CD4-positive, alpha-beta T cell (primary cell): ENCODE measurements at regions not wholly inside any gene's neighbourhood (a gene's known extent, or its start where the extent isn't known, plus 50 kb on each side); places are given as distances from the start of the nearest gene placed in this dataset.
"Not testable (repeated sequence)": the region's sequence is repeated elsewhere in the genome, so short reads cannot be mapped to it uniquely, and the experiment has no call there.

Experiments
- ATAC-seq: fragments of 200-7000 bp; cut with Tn5 transposase; one replicate; pipeline ENCODE4 v1.10.0; 2022; ENCODE audit warnings: mild to moderate bottlenecking; ENCODE audit not compliant: poor library complexity
- CTCF ChIA-PET: fragments of 350-600 bp; sonication (Branson Sonifier 250); formaldehyde crosslinking; loops from one replicate; lab custom pipeline; 2021; ENCODE audit warnings: antibody characterized with exemption, inconsistent platforms; lab: Charles Lee
- POLR2A ChIA-PET: fragments of 350-600 bp; sonication (Branson Sonifier 250); formaldehyde crosslinking; loops from one replicate; lab custom pipeline; 2021; ENCODE audit warnings: antibody characterized with exemption, inconsistent platforms; lab: Charles Lee
- DNase-seq, 14 experiments: peaks; one replicate each; pipeline ENCODE4 v3.0.0-alpha.2; 2013 to 2020; ENCODE audit warnings: mixed read lengths in 2 of 14
- H3K27ac ChIP-seq, 2 donors: one replicate each; pipeline versions ENCODE4 v1.5.1 to v1.7.0; 2013; ENCODE audit warnings: low read length in 2 of 2, low read depth in 1 of 2, mild to moderate bottlenecking in 1 of 2
- H3K27me3 ChIP-seq, 2 experiments: 1 replicate in 1 of 2; 2 replicates in 1 of 2; pipeline versions ENCODE4 v1.6.1 to v1.7.0; 2013; ENCODE audit warnings: low read length in 2 of 2, control low read depth in 1 of 2, mild to moderate bottlenecking in 1 of 2, moderate library complexity in 1 of 2; ENCODE audit not compliant: insufficient read depth in 2 of 2, control insufficient read depth in 1 of 2
- H3K36me3 ChIP-seq: one replicate; pipeline ENCODE4 v1.6.1; 2013; ENCODE audit warnings: low read length, control low read depth; ENCODE audit not compliant: insufficient read depth
- H3K4me1 ChIP-seq: one replicate; pipeline ENCODE4 v1.6.1; 2013; ENCODE audit warnings: low read length, control low read depth; ENCODE audit not compliant: insufficient read depth
- H3K4me3 ChIP-seq: one replicate; pipeline ENCODE4 v1.5.1; 2013; ENCODE audit warnings: mild to moderate bottlenecking, low read length, moderate library complexity
- H3K9me3 ChIP-seq, 2 experiments: 1 replicate in 1 of 2; 2 replicates in 1 of 2; pipeline versions ENCODE4 v1.6.1 to v1.7.0; 2013; ENCODE audit warnings: low read length in 2 of 2, mild to moderate bottlenecking in 2 of 2, control low read depth in 1 of 2, moderate library complexity in 1 of 2; ENCODE audit not compliant: control insufficient read depth in 1 of 2, insufficient read depth in 1 of 2
- H3K27ac Mint-ChIP-seq: one replicate; pipeline ENCODE4 v1.8.0; 2020; ENCODE audit warnings: mixed read lengths
- H3K27me3 Mint-ChIP-seq: one replicate; pipeline ENCODE4 v1.8.0; 2021; ENCODE audit warnings: mixed read lengths
- H3K36me3 Mint-ChIP-seq: one replicate; pipeline ENCODE4 v1.8.0; 2021; ENCODE audit warnings: low read depth, mixed read lengths
- H3K4me1 Mint-ChIP-seq: one replicate; pipeline ENCODE4 v1.8.0; 2021; ENCODE audit warnings: low read depth, mixed read lengths
- H3K4me3 Mint-ChIP-seq: one replicate; pipeline ENCODE4 v1.8.0; 2020; ENCODE audit warnings: mild to moderate bottlenecking, mixed read lengths
- H3K9me3 Mint-ChIP-seq: one replicate; pipeline ENCODE4 v1.8.0; 2020; ENCODE audit warnings: mixed read lengths
- intact Hi-C, 2 experiments: fragments of 100-400 bp; cut with DNase I in 1 of 2; cut with micrococcal nuclease in 1 of 2; formaldehyde crosslinking; loops; one replicate each; pipeline versions ENCODE4 v1.15.1 to v1.9.0; 2023 to 2025; cut with DNase I, micrococcal nuclease
- TF ChIP-seq, protein P1 (sequence below): fragments of 200-600 bp; IDR thresholded peaks from one replicate; pipeline ENCODE4 v1.8.0; 2022; ENCODE audit warnings: antibody characterized with exemption, mild to moderate bottlenecking

DNA sequence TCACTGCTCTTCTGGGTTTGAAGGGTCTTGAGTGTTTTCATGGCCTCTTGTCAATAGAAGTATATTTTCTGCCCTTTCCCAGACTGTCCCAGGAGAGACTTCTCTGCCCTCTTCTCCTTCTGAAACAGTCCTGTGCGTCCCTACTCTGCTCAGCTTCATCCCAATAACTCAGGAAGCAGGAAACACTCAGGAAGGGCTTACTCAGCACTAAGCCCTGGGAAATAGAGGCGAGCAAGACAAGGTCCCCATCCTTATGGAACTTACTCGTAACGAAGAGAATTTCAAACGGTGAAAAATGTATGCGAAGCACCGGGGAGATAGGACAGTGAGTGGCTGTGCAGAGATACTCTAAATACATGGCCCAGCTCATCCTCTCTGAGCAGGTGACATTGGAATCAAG, 52.8 kb upstream of the TFRC start:
- no peaks in the 10 kb centered on the region for H3K9me3 ChIP-seq
- no peaks in the 10 kb centered on the region for H3K27me3 Mint-ChIP-seq
- no peaks in the 10 kb centered on the region for H3K4me1 Mint-ChIP-seq
- H3K4me3 ChIP-seq, result no peak overlapping the region
- intact Hi-C loops, result no loop called here
- no peak overlapping the region for H3K4me3 Mint-ChIP-seq
- no peaks in the 10 kb centered on the region for H3K9me3 Mint-ChIP-seq
- no peak for ATAC-seq
- ChIA-PET POLR2A (no interaction called here), CTCF (interaction anchor here (0.7 kb wide), 1 partner anchor 421 kb away, joined by 3 read pairs; no protein-coding TSS in a partner anchor)
- H3K36me3 Mint-ChIP-seq, result no peaks in the 10 kb centered on the region
- no peaks in the 10 kb centered on the region for H3K4me1 ChIP-seq
- no peaks in the 10 kb centered on the region for H3K27me3 ChIP-seq
- no peaks in the 10 kb centered on the region for H3K36me3 ChIP-seq
- DNase-seq, result no peak
- TF ChIP-seq, protein P1, sequence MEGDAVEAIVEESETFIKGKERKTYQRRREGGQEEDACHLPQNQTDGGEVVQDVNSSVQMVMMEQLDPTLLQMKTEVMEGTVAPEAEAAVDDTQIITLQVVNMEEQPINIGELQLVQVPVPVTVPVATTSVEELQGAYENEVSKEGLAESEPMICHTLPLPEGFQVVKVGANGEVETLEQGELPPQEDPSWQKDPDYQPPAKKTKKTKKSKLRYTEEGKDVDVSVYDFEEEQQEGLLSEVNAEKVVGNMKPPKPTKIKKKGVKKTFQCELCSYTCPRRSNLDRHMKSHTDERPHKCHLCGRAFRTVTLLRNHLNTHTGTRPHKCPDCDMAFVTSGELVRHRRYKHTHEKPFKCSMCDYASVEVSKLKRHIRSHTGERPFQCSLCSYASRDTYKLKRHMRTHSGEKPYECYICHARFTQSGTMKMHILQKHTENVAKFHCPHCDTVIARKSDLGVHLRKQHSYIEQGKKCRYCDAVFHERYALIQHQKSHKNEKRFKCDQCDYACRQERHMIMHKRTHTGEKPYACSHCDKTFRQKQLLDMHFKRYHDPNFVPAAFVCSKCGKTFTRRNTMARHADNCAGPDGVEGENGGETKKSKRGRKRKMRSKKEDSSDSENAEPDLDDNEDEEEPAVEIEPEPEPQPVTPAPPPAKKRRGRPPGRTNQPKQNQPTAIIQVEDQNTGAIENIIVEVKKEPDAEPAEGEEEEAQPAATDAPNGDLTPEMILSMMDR, result no peak
- no peak overlapping the region for H3K27ac Mint-ChIP-seq
- no peak overlapping the region for H3K27ac ChIP-seq

DNA sequence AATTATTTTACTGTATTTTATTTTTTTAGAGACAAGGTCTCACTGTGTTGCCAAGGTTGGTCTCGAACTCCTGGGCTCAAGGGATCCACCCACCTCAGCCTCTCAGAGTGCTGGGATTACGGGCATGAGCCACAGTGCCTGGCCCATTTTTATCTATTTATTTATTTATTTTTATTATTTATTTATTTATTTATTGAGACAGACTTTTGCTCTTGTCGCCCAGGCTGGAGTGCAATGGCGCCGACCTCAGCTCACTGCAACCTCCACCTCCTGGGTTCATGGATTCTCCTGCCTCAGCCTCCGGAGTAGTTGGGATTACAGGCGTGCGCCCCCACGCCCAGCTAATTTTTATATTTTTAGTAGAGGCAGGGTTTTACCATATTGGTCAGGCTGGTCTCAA, 52.0 kb upstream of the TFRC start:
- H3K9me3 Mint-ChIP-seq, H3K4me1 ChIP-seq, H3K4me1 Mint-ChIP-seq, H3K4me3 Mint-ChIP-seq, H3K36me3 ChIP-seq, H3K27me3 Mint-ChIP-seq, H3K27me3 ChIP-seq, H3K36me3 Mint-ChIP-seq, POLR2A ChIA-PET, H3K9me3 ChIP-seq, H3K27ac Mint-ChIP-seq, DNase-seq, H3K27ac ChIP-seq, intact Hi-C loops, ATAC-seq, H3K4me3 ChIP-seq: not testable (repeated sequence)
- CTCF ChIA-PET, result interaction anchor here (0.6 kb wide), 1 partner anchor 73 kb away, joined by 4 read pairs; no protein-coding TSS in a partner anchor

DNA sequence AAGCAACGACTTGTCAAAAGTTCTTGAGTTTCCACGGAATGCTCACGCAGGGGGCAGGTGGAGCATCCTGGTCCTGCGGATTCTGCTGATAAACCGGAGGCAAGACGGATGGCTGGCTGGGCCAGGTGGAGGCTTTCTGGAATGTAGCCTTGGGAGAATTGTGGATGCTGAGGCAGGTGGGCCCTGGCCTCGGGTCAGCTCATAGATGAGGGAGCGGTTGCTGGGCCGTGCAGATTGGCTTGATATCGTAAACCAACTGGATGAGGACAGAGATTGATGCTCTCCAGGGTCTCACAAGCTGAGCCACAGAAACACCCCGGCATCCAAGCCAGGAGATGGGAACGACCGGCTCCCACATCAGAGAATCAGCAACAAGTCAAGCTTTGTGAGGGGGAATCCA, 50.0 kb upstream of the TFRC start:
- Histone ChIP-seq H3K9me3 (no peaks in the 10 kb centered on the region), H3K36me3 (no peaks in the 10 kb centered on the region), H3K27me3 (no peaks in the 10 kb centered on the region), H3K4me3 (no peak overlapping the region), H3K4me1 (peaks cover 14% of the 10 kb centered on the region), H3K27ac (no peak overlapping the region)
- H3K4me1 Mint-ChIP-seq, result peaks cover 9% of the 10 kb centered on the region
- H3K9me3 Mint-ChIP-seq, result no peaks in the 10 kb centered on the region
- no peak overlapping the region for H3K27ac Mint-ChIP-seq
- intact Hi-C loops, result no loop called here
- no peak for ATAC-seq
- CTCF ChIA-PET, result no interaction called here
- no peak for DNase-seq
- POLR2A ChIA-PET, result no interaction called here
- no peaks in the 10 kb centered on the region for H3K36me3 Mint-ChIP-seq
- TF ChIP-seq, protein P1, result no peak
- no peaks in the 10 kb centered on the region for H3K27me3 Mint-ChIP-seq
- no peak overlapping the region for H3K4me3 Mint-ChIP-seq
